GM18526 (cell line): ENCODE measurements at regions not wholly inside any gene's neighbourhood (a gene's known extent, or its start where the extent isn't known, plus 50 kb on each side); places are given as distances from the start of the nearest gene placed in this dataset.

Experiments used
- POLR2A ChIP-seq: IDR thresholded peaks from 3 replicates; pipeline ENCODE4 v1.6.1; 2011; ENCODE audit not compliant: insufficient read length; ENCODE audit errors: extremely low read depth

- TF ChIP-seq POLR2A: no peak
Observed at GRCh38 chr15:62558640-62559380, 393.7 kb upstream of the C2CD4B start.

DNA sequence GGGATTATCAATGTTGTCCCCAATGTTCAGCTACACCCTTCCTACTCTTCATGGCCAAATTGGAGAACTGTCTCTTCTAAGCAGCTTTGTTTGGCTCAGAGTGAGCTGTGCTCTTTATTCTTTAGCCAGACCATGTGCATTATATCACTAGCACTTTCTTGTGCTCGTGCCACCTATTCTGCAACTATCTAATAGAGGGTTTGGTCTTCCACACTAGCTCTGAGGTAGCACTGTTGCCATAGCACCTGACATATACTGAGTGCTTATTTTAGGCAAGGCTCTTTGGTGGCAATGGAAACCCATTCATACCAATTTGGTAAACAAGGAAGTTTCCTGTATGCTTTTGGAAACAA is 394.3 kb upstream of the C2CD4B start:
- no peak for TF ChIP-seq POLR2A

DNA sequence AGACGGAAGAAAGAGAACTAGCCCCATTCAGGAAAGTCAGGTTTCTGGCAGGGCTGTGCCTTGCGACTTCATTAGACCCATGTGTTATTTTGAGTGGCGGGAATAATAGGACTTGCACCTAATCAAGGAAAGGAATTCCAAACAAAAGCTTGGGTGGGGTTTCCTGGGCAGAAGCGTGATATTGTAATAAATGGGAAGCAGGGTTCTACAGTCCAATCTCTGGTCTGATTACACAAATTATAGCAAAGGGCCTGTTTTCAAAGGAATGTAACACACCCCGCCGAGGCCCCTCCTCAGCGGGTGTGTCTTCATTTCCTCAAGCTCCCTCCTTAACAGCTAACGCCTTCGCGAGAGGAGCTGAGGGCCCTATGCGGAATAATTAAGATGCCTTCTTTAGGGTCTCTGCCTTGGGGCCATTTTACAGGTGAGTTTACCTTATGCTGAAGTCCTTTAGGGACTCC is 396.0 kb upstream of the C2CD4B start:
- TF ChIP-seq POLR2A: no peak

DNA sequence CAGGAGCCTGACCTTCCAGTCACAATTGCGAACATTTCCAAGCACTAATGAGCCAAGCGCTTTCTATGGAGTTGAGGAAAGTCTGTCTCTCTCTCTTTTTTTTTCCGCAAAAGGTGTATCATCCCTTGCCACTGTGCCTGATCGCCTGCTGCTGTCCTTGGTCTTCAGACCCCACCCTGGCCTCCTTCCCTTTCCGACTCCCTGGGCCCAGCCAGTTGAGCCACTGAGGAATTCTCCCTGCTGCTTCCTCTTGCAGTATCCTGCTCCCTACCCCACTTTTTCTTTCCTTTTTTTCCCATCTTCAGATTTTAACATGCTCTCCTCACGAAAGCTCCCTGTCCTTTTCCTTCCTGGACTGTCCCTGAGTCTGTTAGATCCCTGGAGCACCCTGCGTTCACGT is 396.5 kb upstream of the C2CD4B start:
- TF ChIP-seq POLR2A: no peak

- TF ChIP-seq POLR2A: no peak
Observed at GRCh38 chr15:62564886-62565633, 400.0 kb upstream of the C2CD4B start.

GRCh38 chr15:62565634-62566026 is 400.5 kb upstream of the C2CD4B start:
- no peak for TF ChIP-seq POLR2A

- TF ChIP-seq POLR2A: no peak
Observed at GRCh38 chr15:62566248-62566647, 401.2 kb upstream of the C2CD4B start.

- TF ChIP-seq POLR2A: no peak
Observed at GRCh38 chr15:62567501-62567900, 402.4 kb upstream of the C2CD4B start.

DNA sequence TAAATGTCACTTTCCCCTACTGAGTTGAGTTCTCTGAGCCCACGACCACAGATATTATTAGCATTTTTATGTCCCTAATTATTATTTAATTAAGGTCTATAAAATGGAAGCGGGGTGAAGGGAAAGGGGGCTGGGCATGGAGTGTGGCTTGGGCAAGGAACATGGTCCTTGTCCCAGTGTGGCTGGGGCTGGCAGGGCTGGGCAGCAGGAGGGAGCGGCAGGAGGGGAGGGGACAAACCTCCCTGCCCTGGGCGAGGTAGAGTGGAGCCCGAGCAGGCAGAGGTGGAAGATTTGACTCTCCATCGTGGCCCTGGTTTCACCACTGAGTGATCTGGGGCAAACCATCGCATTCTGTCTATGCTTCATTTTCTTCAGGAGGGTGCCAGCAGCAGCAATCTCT is 402.9 kb upstream of the C2CD4B start:
- no peak for TF ChIP-seq POLR2A

DNA sequence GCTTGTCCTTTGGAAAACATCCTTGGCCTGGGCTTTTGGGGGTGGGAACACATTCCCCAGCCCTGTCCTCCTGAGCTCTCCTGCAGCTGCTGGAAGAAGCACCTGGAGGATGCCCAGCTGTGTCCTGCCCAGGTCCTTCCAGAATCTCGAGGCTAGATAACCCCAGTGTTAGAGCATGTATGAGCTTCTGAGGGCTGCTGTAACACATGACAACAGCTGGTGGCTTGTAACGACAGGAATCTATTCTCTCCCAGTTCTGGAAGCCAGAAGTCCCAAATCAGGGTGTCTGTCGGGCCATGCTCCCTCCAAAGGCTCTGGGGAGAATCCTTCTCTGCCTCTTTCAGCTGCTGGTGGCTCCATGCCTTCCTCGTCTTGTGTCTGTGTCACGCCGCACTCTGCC is 403.6 kb upstream of the C2CD4B start:
- no peak for TF ChIP-seq POLR2A

- TF ChIP-seq POLR2A: no peak
Observed at GRCh38 chr15:62569460-62570404, 404.6 kb upstream of the C2CD4B start.

DNA sequence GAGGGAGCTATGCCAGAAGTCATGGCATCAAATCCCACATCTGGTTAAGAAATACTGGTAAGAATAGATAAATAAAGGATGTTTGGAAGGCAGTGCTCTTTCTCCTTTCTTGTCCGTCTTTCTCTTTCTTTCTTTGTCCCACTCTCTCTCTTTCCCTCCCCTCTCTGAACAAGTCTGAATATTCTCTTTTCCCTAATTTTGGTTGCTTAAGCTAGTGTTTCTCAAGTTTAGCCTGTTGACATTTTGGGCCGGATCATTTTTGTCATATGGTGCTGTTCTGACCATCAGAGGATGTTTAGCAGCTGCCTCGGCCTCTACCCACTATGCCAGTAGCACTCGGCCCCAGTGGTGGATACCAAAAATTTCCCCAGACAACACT is 405.3 kb upstream of the C2CD4B start:
- no peak for TF ChIP-seq POLR2A

- TF ChIP-seq POLR2A: no peak
Observed at GRCh38 chr15:62571072-62571471, 406.0 kb upstream of the C2CD4B start.

- no peak for TF ChIP-seq POLR2A
Observed at GRCh38 chr15:62572797-62573196, 407.7 kb upstream of the C2CD4B start.

GRCh38 chr15:62573876-62574275 is 408.8 kb upstream of the C2CD4B start:
- TF ChIP-seq POLR2A: no peak

DNA sequence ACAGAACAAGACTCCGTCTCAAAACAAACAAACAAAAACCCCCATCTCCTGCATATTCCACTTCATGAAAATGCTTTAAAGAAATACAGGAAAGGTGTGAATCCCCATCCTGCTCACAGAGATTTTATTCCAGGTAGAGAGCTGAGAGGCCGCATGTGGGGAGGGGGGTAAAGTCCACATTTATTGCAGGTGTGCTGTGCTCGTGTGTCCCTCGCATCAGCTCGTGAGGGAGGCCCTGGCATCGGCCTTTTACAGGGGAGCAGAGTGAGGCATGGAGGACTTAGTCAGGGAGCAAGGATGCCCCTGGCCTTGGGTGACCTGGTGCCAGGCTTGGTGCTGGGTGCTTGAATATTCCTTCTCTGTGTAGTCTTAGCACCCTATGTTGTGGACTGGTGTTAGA is 413.5 kb upstream of the C2CD4B start:
- TF ChIP-seq POLR2A: no peak
